ENCODE measurements at regions not wholly inside any gene's neighbourhood (a gene's known extent, or its start where the extent isn't known, plus 50 kb on each side); places are given as distances from the start of the nearest gene placed in this dataset.

GRCh38 chr13:22945321-22946226 lies 235.2 kb upstream of the SGCG start (continued):
- TF ChIP-seq, protein P1, sequence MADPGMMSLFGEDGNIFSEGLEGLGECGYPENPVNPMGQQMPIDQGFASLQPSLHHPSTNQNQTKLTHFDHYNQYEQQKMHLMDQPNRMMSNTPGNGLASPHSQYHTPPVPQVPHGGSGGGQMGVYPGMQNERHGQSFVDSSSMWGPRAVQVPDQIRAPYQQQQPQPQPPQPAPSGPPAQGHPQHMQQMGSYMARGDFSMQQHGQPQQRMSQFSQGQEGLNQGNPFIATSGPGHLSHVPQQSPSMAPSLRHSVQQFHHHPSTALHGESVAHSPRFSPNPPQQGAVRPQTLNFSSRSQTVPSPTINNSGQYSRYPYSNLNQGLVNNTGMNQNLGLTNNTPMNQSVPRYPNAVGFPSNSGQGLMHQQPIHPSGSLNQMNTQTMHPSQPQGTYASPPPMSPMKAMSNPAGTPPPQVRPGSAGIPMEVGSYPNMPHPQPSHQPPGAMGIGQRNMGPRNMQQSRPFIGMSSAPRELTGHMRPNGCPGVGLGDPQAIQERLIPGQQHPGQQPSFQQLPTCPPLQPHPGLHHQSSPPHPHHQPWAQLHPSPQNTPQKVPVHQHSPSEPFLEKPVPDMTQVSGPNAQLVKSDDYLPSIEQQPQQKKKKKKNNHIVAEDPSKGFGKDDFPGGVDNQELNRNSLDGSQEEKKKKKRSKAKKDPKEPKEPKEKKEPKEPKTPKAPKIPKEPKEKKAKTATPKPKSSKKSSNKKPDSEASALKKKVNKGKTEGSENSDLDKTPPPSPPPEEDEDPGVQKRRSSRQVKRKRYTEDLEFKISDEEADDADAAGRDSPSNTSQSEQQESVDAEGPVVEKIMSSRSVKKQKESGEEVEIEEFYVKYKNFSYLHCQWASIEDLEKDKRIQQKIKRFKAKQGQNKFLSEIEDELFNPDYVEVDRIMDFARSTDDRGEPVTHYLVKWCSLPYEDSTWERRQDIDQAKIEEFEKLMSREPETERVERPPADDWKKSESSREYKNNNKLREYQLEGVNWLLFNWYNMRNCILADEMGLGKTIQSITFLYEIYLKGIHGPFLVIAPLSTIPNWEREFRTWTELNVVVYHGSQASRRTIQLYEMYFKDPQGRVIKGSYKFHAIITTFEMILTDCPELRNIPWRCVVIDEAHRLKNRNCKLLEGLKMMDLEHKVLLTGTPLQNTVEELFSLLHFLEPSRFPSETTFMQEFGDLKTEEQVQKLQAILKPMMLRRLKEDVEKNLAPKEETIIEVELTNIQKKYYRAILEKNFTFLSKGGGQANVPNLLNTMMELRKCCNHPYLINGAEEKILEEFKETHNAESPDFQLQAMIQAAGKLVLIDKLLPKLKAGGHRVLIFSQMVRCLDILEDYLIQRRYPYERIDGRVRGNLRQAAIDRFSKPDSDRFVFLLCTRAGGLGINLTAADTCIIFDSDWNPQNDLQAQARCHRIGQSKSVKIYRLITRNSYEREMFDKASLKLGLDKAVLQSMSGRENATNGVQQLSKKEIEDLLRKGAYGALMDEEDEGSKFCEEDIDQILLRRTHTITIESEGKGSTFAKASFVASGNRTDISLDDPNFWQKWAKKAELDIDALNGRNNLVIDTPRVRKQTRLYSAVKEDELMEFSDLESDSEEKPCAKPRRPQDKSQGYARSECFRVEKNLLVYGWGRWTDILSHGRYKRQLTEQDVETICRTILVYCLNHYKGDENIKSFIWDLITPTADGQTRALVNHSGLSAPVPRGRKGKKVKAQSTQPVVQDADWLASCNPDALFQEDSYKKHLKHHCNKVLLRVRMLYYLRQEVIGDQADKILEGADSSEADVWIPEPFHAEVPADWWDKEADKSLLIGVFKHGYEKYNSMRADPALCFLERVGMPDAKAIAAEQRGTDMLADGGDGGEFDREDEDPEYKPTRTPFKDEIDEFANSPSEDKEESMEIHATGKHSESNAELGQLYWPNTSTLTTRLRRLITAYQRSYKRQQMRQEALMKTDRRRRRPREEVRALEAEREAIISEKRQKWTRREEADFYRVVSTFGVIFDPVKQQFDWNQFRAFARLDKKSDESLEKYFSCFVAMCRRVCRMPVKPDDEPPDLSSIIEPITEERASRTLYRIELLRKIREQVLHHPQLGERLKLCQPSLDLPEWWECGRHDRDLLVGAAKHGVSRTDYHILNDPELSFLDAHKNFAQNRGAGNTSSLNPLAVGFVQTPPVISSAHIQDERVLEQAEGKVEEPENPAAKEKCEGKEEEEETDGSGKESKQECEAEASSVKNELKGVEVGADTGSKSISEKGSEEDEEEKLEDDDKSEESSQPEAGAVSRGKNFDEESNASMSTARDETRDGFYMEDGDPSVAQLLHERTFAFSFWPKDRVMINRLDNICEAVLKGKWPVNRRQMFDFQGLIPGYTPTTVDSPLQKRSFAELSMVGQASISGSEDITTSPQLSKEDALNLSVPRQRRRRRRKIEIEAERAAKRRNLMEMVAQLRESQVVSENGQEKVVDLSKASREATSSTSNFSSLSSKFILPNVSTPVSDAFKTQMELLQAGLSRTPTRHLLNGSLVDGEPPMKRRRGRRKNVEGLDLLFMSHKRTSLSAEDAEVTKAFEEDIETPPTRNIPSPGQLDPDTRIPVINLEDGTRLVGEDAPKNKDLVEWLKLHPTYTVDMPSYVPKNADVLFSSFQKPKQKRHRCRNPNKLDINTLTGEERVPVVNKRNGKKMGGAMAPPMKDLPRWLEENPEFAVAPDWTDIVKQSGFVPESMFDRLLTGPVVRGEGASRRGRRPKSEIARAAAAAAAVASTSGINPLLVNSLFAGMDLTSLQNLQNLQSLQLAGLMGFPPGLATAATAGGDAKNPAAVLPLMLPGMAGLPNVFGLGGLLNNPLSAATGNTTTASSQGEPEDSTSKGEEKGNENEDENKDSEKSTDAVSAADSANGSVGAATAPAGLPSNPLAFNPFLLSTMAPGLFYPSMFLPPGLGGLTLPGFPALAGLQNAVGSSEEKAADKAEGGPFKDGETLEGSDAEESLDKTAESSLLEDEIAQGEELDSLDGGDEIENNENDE (IDR thresholded peaks at IDR 0.05; ENCODE audit: insufficient replicate concordance, low read length), result no peak
